ENCODE measurements at regions not wholly inside any gene's neighbourhood (a gene's known extent, or its start where the extent isn't known, plus 50 kb on each side); places are given as distances from the start of the nearest gene placed in this dataset.
"Not testable (repeated sequence)": the region's sequence is repeated elsewhere in the genome, so short reads cannot be mapped to it uniquely, and the experiment has no call there.

- DNase-seq (ENCODE audit: low spot score), result no peak
- intact Hi-C loops (cut with micrococcal nuclease), result no loop called here
- no peaks in the 10 kb centered on the region for H3K36me3 Mint-ChIP-seq (ENCODE audit: low read depth)
- H3K27ac Mint-ChIP-seq, result no peak overlapping the region
- H3K27me3 Mint-ChIP-seq (ENCODE audit: low read depth), result peaks cover 8% of the 10 kb centered on the region
- H3K4me3 Mint-ChIP-seq (ENCODE audit: low read depth), result no peak overlapping the region
- no peaks in the 10 kb centered on the region for H3K4me1 Mint-ChIP-seq (ENCODE audit: low read depth)
- no peaks in the 10 kb centered on the region for H3K9me3 Mint-ChIP-seq
Observed at GRCh38 chr12:69171881-69172280, 67.5 kb upstream of the CPSF6 start.

- H3K9me3 Mint-ChIP-seq, result no peaks in the 10 kb centered on the region
- DNase-seq (ENCODE audit: low spot score), result no peak
- no peak overlapping the region for H3K4me3 Mint-ChIP-seq (ENCODE audit: low read depth)
- peaks cover 8% of the 10 kb centered on the region for H3K27me3 Mint-ChIP-seq (ENCODE audit: low read depth)
- H3K27ac Mint-ChIP-seq, result no peak overlapping the region
- no peaks in the 10 kb centered on the region for H3K4me1 Mint-ChIP-seq (ENCODE audit: low read depth)
- no peaks in the 10 kb centered on the region for H3K36me3 Mint-ChIP-seq (ENCODE audit: low read depth)
- intact Hi-C loops (cut with micrococcal nuclease), result no loop called here
Observed at GRCh38 chr12:69172491-69172890, 66.9 kb upstream of the CPSF6 start.

GRCh38 chr12:69173368-69173767 is 66.0 kb upstream of the CPSF6 start:
- no peak overlapping the region for H3K4me3 Mint-ChIP-seq (ENCODE audit: low read depth)
- intact Hi-C loops (cut with micrococcal nuclease), result no loop called here
- no peak overlapping the region for H3K27ac Mint-ChIP-seq
- no peaks in the 10 kb centered on the region for H3K36me3 Mint-ChIP-seq (ENCODE audit: low read depth)
- H3K9me3 Mint-ChIP-seq, result no peaks in the 10 kb centered on the region
- peaks cover 9% of the 10 kb centered on the region for H3K27me3 Mint-ChIP-seq (ENCODE audit: low read depth)
- no peaks in the 10 kb centered on the region for H3K4me1 Mint-ChIP-seq (ENCODE audit: low read depth)
- DNase-seq (ENCODE audit: low spot score), result no peak

GRCh38 chr12:69179786-69180185 is 59.6 kb upstream of the CPSF6 start:
- Mint-ChIP-seq H3K9me3 (no peaks in the 10 kb centered on the region), H3K27me3 (ENCODE audit: low read depth) (peaks cover 14% of the 10 kb centered on the region), H3K27ac (no peak overlapping the region), H3K4me1 (ENCODE audit: low read depth) (no peaks in the 10 kb centered on the region), H3K36me3 (ENCODE audit: low read depth) (no peaks in the 10 kb centered on the region), H3K4me3 (ENCODE audit: low read depth) (no peak overlapping the region)
- intact Hi-C loops (cut with micrococcal nuclease), result no loop called here
- no peak for DNase-seq (ENCODE audit: low spot score)

GRCh38 chr12:69187572-69187971 is 51.8 kb upstream of the CPSF6 start:
- H3K36me3 Mint-ChIP-seq (ENCODE audit: low read depth); intact Hi-C loops (cut with micrococcal nuclease); H3K27me3 Mint-ChIP-seq (ENCODE audit: low read depth); H3K27ac Mint-ChIP-seq; H3K4me3 Mint-ChIP-seq (ENCODE audit: low read depth); H3K4me1 Mint-ChIP-seq (ENCODE audit: low read depth); DNase-seq (ENCODE audit: low spot score): not testable (repeated sequence)
- H3K9me3 Mint-ChIP-seq, result peaks cover 22% of the 10 kb centered on the region

GRCh38 chr12:69189378-69189978 is 49.9 kb upstream of the CPSF6 start:
- Mint-ChIP-seq H3K27ac (no peak overlapping the region), H3K9me3 (peaks cover 22% of the 10 kb centered on the region)
- intact Hi-C loops (cut with micrococcal nuclease), result no loop called here

More at GRCh38 chr12:69189378-69189978, 49.9 kb upstream of the CPSF6 start:
- no peak for DNase-seq (ENCODE audit: low spot score)
- H3K4me1 Mint-ChIP-seq (ENCODE audit: low read depth), result no peaks in the 10 kb centered on the region
- no peak overlapping the region for H3K4me3 Mint-ChIP-seq (ENCODE audit: low read depth)
- H3K27me3 Mint-ChIP-seq (ENCODE audit: low read depth), result peaks cover 1% of the 10 kb centered on the region
- no peaks in the 10 kb centered on the region for H3K36me3 Mint-ChIP-seq (ENCODE audit: low read depth)

Measured in activated T-helper 2 cell treated with anti-CD3 and anti-CD28 coated beads, Interferon-gamma antibody, Interleukin-2, Interleukin-4, amounts not matched to agents 10 μg/mL and 5 μg/mL and 100 μg/mL, durations not matched to agents 14 hours and 24 hours and 36 hours (primary cell).